Prostate gland (tissue), 2 donors: ENCODE measurements at regions not wholly inside any gene's neighbourhood (a gene's known extent, or its start where the extent isn't known, plus 50 kb on each side); places are given as distances from the start of the nearest gene placed in this dataset.

Experiments
- CTCF ChIP-seq, 4 experiments: fragments of 200-600 bp in 2 of 4; fragments of 450-650 bp in 2 of 4; sonication (generic) in 2 of 4; IDR thresholded peaks; 1 replicate in 3 of 4; 2 replicates in 1 of 4; pipeline ENCODE4 v1.5.1; 2016 to 2019; ENCODE audit warnings: antibody characterized with exemption in 4 of 4, mild to moderate bottlenecking in 2 of 4, moderate library complexity in 2 of 4
- POLR2A ChIP-seq: fragments of 450-650 bp; IDR thresholded peaks from one replicate; pipeline ENCODE4 v1.6.1; 2016; ENCODE audit warnings: antibody characterized with exemption, mild to moderate bottlenecking

- TF ChIP-seq POLR2A, result no peak
- TF ChIP-seq CTCF (IDR thresholded peaks at IDR 0.05), result no peak
Measured at GRCh38 chr18:33987206-33987605, 237.5 kb downstream of the NOL4 start.
